ENCODE measurements at regions not wholly inside any gene's neighbourhood (a gene's known extent, or its start where the extent isn't known, plus 50 kb on each side); places are given as distances from the start of the nearest gene placed in this dataset.

- Histone ChIP-seq H3K9me2 (ENCODE audit: insufficient read depth, low read length) (no peaks in the 10 kb centered on the region), H2AFZ (ENCODE audit: low read depth, low read length) (no peak overlapping the region), H3K9ac (ENCODE audit: low read length) (no peak overlapping the region), H3K27ac (ENCODE audit: low read length) (no peak overlapping the region), H3K4me2 (ENCODE audit: low read length) (no peak overlapping the region), H3K27me3 (ENCODE audit: insufficient read depth, low read depth, low read length) (no peaks in the 10 kb centered on the region), H3K4me3 (ENCODE audit: low read length) (no peak overlapping the region), H3F3A (ENCODE audit: insufficient read depth, low read length, poor library complexity, severe bottlenecking) (no peaks in the 10 kb centered on the region), H3K9me3 (ENCODE audit: low read length) (no peaks in the 10 kb centered on the region), H3K79me2 (replicated peaks; ENCODE audit: insufficient read depth, low read length) (no peaks in the 10 kb centered on the region), H4K20me1 (ENCODE audit: insufficient read depth) (no peaks in the 10 kb centered on the region), H3K36me3 (ENCODE audit: insufficient read depth, low read length) (no peaks in the 10 kb centered on the region)
- TF ChIP-seq EZH2 (IDR thresholded peaks at IDR 0.05; ENCODE audit: borderline replicate concordance, insufficient read depth, low read length, poor library complexity, severe bottlenecking) (no peak), POLR2AphosphoS5 (IDR thresholded peaks at IDR 0.05) (no peak), REST (IDR thresholded peaks at IDR 0.05; ENCODE audit: borderline replicate concordance) (no peak), TAF1 (IDR thresholded peaks at IDR 0.05; ENCODE audit: low read depth) (no peak), CTCF (IDR thresholded peaks at IDR 0.05; ENCODE audit: poor library complexity, severe bottlenecking) (no peak), MXI1 (conservative IDR thresholded peaks at IDR 0.05; ENCODE audit: poor library complexity, severe bottlenecking) (no peak), EP300 (conservative IDR thresholded peaks at IDR 0.05; ENCODE audit: poor library complexity, severe bottlenecking) (no peak), SMC3 (conservative IDR thresholded peaks at IDR 0.05; ENCODE audit: poor library complexity) (no peak), RAD21 (conservative IDR thresholded peaks at IDR 0.05) (no peak)
Observed at GRCh38 chr14:45686771-45687170, 433.8 kb upstream of the MIS18BP1 start.

GRCh38 chr14:45680531-45680930 lies 427.5 kb upstream of the MIS18BP1 start:
- no peaks in the 10 kb centered on the region for H3K9me3 ChIP-seq (ENCODE audit: low read length)
- H3F3A ChIP-seq (ENCODE audit: insufficient read depth, low read length, poor library complexity, severe bottlenecking), result no peaks in the 10 kb centered on the region
- H2AFZ ChIP-seq (ENCODE audit: low read depth, low read length), result no peak overlapping the region
- no peaks in the 10 kb centered on the region for H4K20me1 ChIP-seq (ENCODE audit: insufficient read depth)
- H3K9me2 ChIP-seq (ENCODE audit: insufficient read depth, low read length), result no peaks in the 10 kb centered on the region
- no peak for TF ChIP-seq POLR2AphosphoS5 (IDR thresholded peaks at IDR 0.05)
- no peak for TF ChIP-seq EZH2 (IDR thresholded peaks at IDR 0.05; ENCODE audit: borderline replicate concordance, insufficient read depth, low read length, poor library complexity, severe bottlenecking)
- no peak for TF ChIP-seq CTCF (IDR thresholded peaks at IDR 0.05; ENCODE audit: poor library complexity, severe bottlenecking)
- TF ChIP-seq REST (IDR thresholded peaks at IDR 0.05; ENCODE audit: borderline replicate concordance), result no peak
- no peak for TF ChIP-seq MXI1 (conservative IDR thresholded peaks at IDR 0.05; ENCODE audit: poor library complexity, severe bottlenecking)
- TF ChIP-seq TAF1 (IDR thresholded peaks at IDR 0.05; ENCODE audit: low read depth), result no peak
- no peak for TF ChIP-seq RAD21 (conservative IDR thresholded peaks at IDR 0.05)
- no peak for TF ChIP-seq EP300 (conservative IDR thresholded peaks at IDR 0.05; ENCODE audit: poor library complexity, severe bottlenecking)
- no peak for TF ChIP-seq SMC3 (conservative IDR thresholded peaks at IDR 0.05; ENCODE audit: poor library complexity)
- H3K27ac ChIP-seq (ENCODE audit: low read length), result no peak overlapping the region
- H3K36me3 ChIP-seq (ENCODE audit: insufficient read depth, low read length), result no peaks in the 10 kb centered on the region
- H3K4me2 ChIP-seq (ENCODE audit: low read length), result no peak overlapping the region
- no peak overlapping the region for H3K9ac ChIP-seq (ENCODE audit: low read length)
- H3K4me3 ChIP-seq (ENCODE audit: low read length), result no peak overlapping the region
- no peaks in the 10 kb centered on the region for H3K27me3 ChIP-seq (ENCODE audit: insufficient read depth, low read depth, low read length)
- no peaks in the 10 kb centered on the region for H3K79me2 ChIP-seq (replicated peaks; ENCODE audit: insufficient read depth, low read length)

Measured in neural cell (in vitro differentiated cells).